HFFc6 (cell line): ENCODE measurements at regions not wholly inside any gene's neighbourhood (a gene's known extent, or its start where the extent isn't known, plus 50 kb on each side); places are given as distances from the start of the nearest gene placed in this dataset.
A peak's percentile ranks its signal among the peaks of the same experiment; 100 is the strongest.

Experiments used
- DNase-seq: peaks from one replicate; pipeline ENCODE4 v3.0.0-alpha.2; 2018
- H3K27ac Mint-ChIP-seq: 2 replicates; pipeline ENCODE4 v1.8.0; 2020; ENCODE audit warnings: mild to moderate bottlenecking, mixed read lengths
- H3K27me3 Mint-ChIP-seq: 2 replicates; pipeline ENCODE4 v1.8.0; 2021; ENCODE audit warnings: mild to moderate bottlenecking, moderate library complexity, mixed read lengths; ENCODE audit not compliant: insufficient read depth
- H3K36me3 Mint-ChIP-seq: 2 replicates; pipeline ENCODE4 v1.8.0; 2021; ENCODE audit warnings: low read depth, mixed read lengths
- H3K4me1 Mint-ChIP-seq: 2 replicates; pipeline ENCODE4 v1.8.0; 2020; ENCODE audit warnings: low read depth, mixed read lengths
- H3K4me3 Mint-ChIP-seq: 2 replicates; pipeline ENCODE4 v1.8.0; 2020; ENCODE audit warnings: mild to moderate bottlenecking, moderate library complexity, mixed read lengths
- H3K9me3 Mint-ChIP-seq: 2 replicates; pipeline ENCODE4 v1.8.0; 2020; ENCODE audit warnings: mild to moderate bottlenecking, mixed read lengths
- CTCF ChIP-seq: fragments of 200-600 bp; sonication (generic); IDR thresholded peaks from 2 replicates; pipeline ENCODE4 v1.5.0; 2021; ENCODE audit warnings: antibody characterized with exemption, mild to moderate bottlenecking

- peaks cover 2% of the 10 kb centered on the region for H3K27me3 Mint-ChIP-seq
- TF ChIP-seq CTCF: no peak
- H3K4me1 Mint-ChIP-seq: peaks cover 86% of the 10 kb centered on the region
- peak overlapping the region; percentile 86 for H3K27ac Mint-ChIP-seq
- DNase-seq: peak; percentile 81
- H3K36me3 Mint-ChIP-seq: peaks cover 37% of the 10 kb centered on the region
- H3K9me3 Mint-ChIP-seq: peaks cover 24% of the 10 kb centered on the region
- peak overlapping the region; percentile 39; the same call in 1 of the 2 replicates for H3K4me3 Mint-ChIP-seq
These were observed 301.9 kb upstream of the ARSJ start for GRCh38 chr4:114281164-114281960.

- no peak for TF ChIP-seq CTCF
- H3K27ac Mint-ChIP-seq: no peak overlapping the region
- no peak for DNase-seq
- H3K27me3 Mint-ChIP-seq: peaks cover 2% of the 10 kb centered on the region
- H3K4me3 Mint-ChIP-seq: no peak overlapping the region
- H3K4me1 Mint-ChIP-seq: peaks cover 76% of the 10 kb centered on the region
- H3K36me3 Mint-ChIP-seq: peaks cover 40% of the 10 kb centered on the region
- peaks cover 22% of the 10 kb centered on the region for H3K9me3 Mint-ChIP-seq
These were observed 303.5 kb upstream of the ARSJ start for GRCh38 chr4:114282937-114283336.

- Mint-ChIP-seq H3K27ac (no peak overlapping the region), H3K4me1 (peaks cover 60% of the 10 kb centered on the region), H3K36me3 (peaks cover 44% of the 10 kb centered on the region), H3K27me3 (peaks cover 2% of the 10 kb centered on the region), H3K9me3 (peaks cover 11% of the 10 kb centered on the region), H3K4me3 (no peak overlapping the region)
- no peak for TF ChIP-seq CTCF
- DNase-seq: no peak
These were observed 305.2 kb upstream of the ARSJ start for GRCh38 chr4:114284629-114285028.

- H3K36me3 Mint-ChIP-seq: peaks cover 44% of the 10 kb centered on the region
- peak overlapping the region; percentile 18; the same call in 1 of the 2 replicates for H3K27ac Mint-ChIP-seq
- H3K9me3 Mint-ChIP-seq: peaks cover 11% of the 10 kb centered on the region
- no peak for TF ChIP-seq CTCF
- DNase-seq: peak; percentile 38
- no peaks in the 10 kb centered on the region for H3K27me3 Mint-ChIP-seq
- H3K4me3 Mint-ChIP-seq: no peak overlapping the region
- H3K4me1 Mint-ChIP-seq: peaks cover 43% of the 10 kb centered on the region
These were observed 306.9 kb upstream of the ARSJ start for GRCh38 chr4:114286262-114286810.

- peaks cover 46% of the 10 kb centered on the region for H3K36me3 Mint-ChIP-seq
- DNase-seq: no peak
- TF ChIP-seq CTCF: no peak
- peaks cover 13% of the 10 kb centered on the region for H3K9me3 Mint-ChIP-seq
- H3K4me1 Mint-ChIP-seq: peaks cover 35% of the 10 kb centered on the region
- no peaks in the 10 kb centered on the region for H3K27me3 Mint-ChIP-seq
- H3K27ac Mint-ChIP-seq: no peak overlapping the region
- no peak overlapping the region for H3K4me3 Mint-ChIP-seq
These were observed 307.7 kb upstream of the ARSJ start for GRCh38 chr4:114287079-114287696.
